ENCODE measurements at regions not wholly inside any gene's neighbourhood (a gene's known extent, or its start where the extent isn't known, plus 50 kb on each side); places are given as distances from the start of the nearest gene placed in this dataset.

DNA sequence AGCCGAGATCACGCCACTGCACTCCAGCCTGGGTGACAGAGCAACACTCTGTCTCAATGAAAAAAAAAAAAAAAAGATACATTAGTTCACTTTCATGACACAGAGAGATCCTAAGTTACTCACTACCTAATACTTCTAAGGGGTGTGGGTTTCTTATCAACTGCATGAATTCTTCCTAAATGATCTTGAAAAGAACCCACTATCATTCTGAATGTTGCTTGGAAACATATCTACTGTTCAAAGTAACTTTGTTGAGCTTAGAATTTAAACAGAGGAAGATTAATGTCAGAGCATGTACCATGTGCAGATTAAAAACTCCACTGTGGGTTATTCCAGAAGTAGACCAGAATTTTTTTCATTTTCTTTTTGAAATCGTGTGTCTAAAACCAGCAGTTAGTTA lies 241.5 kb downstream of the LTN1 start:
- DNase-seq (ENCODE audit: low read depth), result no peak

DNA sequence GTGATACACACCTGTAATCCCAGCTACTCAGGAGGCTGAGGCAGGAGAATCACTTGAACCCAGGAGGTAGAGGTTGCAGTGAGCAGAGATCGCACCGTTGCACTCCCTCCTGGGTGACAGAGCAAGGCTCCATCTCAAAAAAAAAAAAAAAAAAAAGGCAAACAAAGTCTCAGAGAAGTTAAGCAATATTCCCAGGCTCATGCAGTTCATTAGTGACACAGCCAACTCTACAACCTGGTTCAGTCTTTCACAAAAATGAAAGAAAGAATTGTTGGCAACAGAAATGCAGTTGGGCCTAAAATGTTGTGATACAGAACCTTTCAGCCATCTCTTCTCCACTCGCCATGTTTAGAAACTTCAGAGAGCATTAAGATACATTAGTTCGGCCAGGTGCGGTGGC lies 242.1 kb downstream of the LTN1 start:
- no peak for DNase-seq (ENCODE audit: low read depth)

DNA sequence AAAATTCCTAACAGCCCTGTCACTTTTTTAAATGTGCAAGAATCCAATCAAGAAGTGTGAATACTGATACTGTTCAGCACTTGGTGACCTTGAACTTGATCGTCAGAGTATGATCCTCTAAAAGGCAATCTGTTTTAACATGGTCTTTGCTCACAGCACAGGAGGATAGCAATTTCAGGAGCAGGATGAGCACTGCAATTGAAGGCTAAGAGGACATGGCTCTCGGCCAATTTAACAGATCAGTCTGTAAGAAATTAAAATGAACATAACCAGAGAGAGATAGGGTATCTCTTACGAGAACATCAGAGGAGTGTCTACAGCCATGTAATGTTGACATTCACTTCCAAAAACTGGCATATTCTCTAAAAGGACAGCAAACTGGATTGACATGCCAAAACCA lies 243.1 kb downstream of the LTN1 start:
- no peak for DNase-seq (ENCODE audit: low read depth)

DNA sequence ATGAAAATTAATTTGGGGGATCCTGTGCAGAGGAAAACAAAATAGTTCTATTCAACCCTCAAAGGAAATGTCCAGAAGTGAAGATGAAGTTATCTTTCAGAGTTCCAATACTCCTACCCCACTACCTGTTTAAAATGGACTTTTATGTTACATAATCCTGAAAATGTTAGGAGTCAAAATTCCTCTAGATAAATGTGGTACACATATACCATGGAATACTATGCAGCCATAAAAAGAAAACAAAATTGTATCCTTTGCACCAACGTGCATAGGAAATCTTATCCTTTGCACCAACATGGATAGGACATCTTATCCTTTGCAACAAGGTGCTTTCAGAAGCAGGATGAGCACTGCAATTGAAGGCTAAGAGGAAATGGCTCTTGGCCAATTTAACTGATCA lies 245.2 kb downstream of the LTN1 start:
- no peak for DNase-seq (ENCODE audit: low read depth)

DNA sequence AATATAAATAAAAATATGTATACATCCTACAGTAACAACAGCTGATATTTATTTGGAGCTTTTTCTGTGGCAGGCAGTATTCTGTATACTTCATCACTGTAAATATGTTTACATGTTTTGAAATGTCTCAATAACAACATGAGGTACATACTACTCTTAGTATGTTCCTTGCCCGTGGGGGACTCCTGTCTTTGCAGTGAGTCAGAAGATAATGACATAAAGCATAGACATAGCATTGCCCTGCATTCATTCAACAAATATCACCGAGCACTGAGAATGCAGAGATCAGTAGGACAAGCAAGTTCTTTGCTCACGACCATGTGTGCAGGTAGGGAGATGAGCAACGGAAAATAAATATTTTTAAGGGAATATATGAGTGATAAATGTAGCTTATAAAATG lies 246.5 kb downstream of the LTN1 start:
- no peak for DNase-seq (ENCODE audit: low read depth)

DNA sequence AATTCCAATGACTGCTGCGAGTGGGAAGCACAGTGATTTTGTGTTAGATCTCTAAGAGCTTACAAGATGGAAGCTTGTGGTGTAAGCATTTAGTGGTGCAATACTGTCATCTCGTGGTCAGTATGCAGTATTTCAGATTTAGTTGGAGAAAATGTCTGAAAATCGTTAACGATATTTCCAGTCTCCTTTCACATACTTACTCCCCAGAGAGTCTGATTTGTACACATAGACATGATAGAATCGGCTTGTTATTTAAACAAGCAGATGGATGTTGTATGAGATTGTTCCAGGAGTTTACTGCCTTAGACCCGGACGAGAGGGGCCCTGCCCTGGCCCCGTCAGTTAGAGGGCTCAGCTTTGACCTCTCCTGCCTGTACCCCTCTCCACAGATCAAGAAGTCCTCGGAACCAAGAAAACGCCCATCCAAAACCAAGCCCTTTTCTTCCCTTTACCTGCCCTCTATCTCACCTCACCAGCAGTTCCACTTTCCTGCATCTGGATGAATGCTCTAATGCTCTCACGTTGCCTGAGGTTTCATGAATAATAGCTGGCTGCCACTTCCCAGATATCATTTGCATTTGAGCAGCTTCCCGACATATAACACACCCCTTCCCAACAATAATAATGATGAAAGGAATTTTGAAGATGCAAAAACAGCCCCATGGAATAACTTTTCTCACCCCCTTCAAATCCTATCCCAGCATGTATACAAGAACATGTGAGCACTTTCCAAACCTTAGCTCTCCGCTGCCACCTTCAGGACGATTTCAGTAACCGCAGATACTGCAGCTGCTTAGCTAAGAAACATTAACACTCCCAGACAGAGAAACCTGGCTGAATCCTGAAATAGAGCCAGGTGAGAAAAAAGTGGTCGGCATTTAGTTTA lies 247.3 kb downstream of the LTN1 start:
- DNase-seq (ENCODE audit: low read depth), result peak; percentile 89

DNA sequence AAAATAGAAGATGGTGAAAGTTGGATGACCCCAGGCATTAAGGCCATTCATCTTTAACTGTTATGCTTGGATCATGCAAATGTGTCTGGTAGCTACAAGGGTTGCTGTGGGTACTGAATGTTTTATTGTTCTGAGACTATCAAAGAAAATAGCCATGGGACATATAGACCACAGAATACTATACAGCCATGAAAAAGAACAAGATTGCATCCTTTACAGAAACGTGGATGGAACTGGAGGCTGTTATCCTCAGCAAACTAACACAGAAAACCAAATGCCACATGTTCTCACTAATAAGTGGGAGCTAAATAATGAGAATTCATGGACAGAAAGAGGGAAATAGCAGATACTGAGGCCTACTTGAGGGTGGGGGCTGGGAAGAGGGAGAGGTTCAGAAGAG lies 249.0 kb downstream of the LTN1 start:
- no peak for DNase-seq (ENCODE audit: low read depth)

DNA sequence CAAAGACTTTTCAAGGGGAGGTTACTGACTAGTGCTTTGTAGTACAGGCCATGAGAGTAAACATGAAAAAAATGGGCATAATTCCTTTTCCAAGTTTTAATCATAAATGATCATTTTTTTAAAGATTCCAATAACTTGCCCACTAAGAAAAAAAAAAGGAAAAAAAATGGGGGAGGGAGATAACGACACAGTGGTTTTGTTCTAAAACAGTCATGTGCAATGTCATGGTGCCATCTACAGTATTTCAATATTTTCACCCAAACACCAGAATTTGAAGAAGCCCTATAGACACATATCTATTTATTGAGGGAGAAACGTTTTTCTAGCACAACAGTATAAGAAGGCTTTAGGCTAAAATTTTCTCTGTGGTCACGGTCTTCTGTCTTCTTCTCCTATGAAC lies 250.2 kb downstream of the LTN1 start:
- peak; percentile 24 for DNase-seq (ENCODE audit: low read depth)

DNA sequence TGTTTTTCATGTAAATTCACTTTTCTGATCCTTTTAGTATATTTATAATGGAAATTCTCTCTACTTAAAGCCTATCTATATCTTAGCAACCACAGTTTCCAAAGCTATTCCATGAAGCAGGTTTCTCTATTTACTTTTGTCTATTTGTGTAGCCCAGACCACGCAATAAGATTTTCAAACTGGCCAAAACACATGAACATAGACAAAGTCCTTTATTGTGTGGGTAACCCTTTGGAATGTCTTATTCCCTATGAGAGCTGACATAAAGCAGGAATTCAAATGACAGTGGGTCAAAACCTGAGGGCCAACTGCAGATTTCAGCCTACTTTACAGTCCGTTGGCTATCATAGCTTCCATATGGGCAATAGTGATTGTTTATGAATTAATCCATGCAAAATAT lies 252.6 kb downstream of the LTN1 start:
- DNase-seq (ENCODE audit: low read depth), result no peak

DNA sequence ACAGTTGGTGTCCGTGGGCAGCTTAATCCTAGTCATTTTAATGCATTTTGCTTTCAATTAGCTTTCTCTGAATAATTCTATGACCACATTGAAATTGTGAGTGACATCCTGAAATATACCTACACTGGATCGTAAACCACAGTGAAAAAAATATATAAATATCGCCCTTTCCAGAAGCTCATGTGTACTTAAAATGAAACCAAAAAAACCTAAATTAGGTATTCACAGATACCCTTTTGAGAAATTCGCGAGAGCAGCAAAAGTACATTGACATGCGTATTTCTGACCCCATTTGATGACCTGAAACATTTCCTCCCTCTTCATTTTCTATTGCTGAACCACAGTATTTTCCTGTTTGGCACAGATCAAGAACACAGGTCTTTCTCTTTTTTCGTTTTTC lies 253.8 kb downstream of the LTN1 start:
- no peak for DNase-seq (ENCODE audit: low read depth)

DNA sequence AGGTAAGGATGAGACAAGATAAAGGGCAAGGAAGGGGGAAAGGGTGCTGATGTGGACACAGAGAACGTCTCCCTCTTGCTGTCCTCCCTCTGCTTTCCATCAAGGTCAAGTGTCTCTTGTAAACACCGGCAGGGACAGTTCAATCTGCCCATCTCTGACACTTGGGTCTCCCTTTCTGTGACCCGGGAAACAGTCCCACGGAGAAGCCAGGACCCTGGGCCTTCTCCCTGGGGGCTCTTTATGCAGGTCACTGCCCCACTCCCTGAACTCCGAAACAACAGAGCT lies 254.3 kb downstream of the LTN1 start:
- no peak for DNase-seq (ENCODE audit: low read depth)

DNA sequence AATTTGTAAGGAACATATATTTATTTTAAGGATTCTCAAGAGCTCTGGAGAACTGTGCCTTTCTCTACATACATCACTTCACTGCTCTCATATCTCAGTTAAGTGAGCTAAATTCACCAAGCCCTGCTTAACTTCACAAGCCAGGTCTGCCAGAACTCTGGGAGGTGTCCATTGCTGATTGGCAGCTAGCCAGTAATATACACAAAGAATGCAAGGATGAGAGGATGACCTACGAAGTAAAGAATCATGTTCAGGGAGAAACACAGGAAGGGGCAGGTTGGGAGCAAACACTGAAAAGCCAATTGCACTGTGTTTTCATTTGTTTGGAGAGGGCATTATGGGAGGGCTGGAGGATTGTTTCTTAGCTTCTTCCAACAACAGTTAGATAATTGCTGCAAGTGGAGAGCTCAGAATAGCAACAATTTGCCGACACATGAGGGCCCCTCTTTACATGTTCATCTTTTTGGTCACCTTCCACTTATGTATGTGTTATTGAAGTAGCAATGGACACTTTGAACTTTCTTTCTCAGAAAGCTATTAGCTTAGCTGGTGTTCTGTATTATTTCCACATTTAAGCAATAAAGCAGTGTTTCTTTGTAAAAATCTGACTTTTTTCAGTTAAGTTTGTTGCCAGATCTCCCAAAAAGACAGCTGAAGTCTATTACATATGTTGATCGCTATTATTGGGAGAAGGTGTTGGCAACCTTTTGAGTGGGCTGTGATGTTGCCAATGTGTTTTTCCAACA lies 254.8 kb downstream of the LTN1 start:
- peak; percentile 2 for DNase-seq (ENCODE audit: low read depth)

DNA sequence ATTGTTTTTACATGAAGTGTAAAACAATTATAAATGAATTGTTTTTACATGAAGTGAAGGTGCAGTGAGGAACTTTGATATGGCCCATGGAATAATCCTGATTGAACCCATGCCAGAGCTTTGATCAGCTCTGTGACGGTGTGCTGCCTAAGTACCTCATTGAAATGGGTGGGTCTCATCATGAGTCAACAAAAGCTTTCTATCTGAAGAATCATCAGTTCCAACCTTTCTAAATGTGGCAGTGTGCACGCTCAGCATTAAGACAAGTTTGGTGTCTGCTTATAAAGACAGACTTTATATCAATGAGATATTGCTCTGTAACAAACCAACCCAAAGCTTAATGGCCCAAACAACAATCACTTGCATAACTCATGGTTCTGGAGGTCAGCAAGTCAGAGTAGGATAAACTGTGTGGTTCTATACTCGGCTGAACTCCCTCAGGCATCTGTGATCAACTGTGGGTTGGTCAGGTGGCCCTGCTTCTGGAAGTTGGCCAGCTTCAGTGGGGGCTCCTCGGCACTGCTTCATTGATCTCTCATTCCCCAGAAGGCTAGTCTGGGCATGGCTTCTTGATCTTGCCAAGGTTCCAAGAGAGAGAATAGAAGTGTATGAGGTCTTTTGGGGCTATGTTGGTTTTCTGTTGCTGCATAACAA lies 258.0 kb downstream of the LTN1 start:
- DNase-seq (ENCODE audit: low read depth), result no peak

DNA sequence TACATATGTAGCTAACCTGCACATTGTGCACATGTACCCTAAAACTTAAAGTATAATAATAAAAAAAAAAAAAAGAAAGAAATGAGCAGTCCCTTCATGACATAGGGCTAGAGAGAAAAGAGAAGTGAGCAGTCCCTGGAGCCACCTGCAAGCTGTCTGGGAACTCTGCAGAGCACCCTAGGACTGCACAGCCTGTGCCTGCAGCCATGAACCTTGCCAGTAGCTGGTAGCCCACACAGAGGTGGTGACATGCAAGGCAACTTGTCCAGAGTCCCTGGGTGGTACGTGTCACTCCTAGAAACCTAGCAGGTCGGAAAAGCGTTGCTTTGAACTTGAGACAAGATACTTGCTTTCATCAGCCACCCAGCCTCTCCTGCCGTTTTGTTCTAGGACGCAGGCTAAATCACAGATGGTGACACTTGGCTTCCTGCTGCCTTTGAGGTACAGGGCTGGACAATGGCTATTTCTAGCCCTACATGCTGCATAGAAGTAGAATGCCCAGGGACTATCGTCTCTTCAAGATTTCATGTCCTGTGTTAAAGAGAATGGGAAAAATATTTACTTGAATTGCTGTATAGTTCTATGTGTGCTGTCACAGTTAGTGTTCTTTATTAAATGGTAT lies 260.9 kb downstream of the LTN1 start:
- no peak for DNase-seq (ENCODE audit: low read depth)

DNA sequence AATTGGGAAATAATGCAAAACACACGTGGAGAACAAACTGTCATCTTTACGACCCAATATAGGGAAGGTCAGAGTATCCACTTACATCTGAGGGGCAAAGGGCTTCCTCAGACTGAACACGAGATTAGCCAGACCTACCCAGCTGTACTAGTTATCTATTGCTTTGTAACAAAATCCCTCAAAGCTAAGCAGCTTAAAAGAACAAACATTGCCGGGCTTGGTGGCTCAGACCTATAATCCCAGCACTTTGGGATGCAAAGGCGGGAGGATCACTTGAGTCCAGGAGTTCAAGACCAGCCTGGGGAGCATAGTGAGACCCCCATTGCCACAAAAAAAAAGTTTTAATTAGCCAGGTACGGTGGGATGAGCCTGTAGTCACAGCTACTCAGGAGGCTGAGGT lies 262.8 kb downstream of the LTN1 start:
- no peak for DNase-seq (ENCODE audit: low read depth)

DNA sequence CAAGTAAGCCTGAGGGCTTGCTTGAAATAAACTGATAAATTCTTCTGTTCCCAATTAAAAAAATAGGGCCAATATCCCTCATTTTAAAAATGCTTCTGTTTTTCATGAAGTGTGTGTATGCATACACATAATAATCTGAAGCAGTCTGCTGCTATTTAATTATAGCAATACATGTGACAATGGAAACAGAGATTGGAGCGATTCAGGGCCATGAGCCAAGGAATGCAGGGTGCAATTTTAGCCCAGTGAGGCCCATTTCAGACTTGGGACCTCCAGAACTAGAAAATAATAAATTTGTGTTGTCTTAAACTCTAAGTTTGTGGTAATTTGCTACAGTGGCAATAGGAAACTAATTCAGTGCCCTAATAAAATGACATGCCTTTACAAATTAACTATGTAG lies 264.9 kb downstream of the LTN1 start:
- no peak for DNase-seq (ENCODE audit: low read depth)

DNA sequence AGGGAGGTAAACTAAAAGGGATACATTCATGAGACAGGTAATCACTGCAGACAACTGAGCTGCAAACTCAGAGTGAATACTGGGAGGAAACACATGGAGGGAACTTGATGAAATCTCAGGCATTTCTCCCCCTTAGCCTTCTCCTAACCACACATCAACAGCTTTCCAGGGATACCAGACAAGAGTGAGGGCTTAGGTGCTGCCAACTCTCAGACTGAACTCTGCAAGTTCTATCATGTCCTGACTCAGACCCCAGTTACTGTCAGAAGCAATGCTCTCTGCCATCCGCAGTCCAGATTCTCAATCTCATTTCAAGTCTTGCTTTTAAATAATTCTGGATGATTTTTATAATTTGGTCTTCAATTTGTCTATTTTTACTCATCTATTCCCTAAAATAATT lies 267.3 kb downstream of the LTN1 start:
- DNase-seq (ENCODE audit: low read depth), result no peak

DNA sequence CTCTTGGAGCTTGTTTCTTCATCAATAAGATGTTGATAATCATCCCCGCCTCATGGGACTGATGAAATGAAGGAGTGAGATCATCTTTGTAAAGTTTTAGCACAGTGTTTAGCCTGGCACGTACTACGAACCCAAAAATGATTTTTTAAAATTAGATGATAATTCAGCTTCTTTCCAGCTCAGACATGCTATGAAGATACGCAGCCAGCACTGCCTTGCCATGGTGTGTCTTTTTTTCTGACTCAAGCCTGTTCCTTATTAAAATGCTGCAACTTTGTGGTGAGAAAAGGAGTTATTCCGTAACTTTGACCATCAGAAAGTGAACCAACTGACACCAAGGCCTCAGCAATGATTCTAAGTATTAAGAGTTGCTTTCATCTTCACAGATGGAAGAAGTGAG lies 269.0 kb downstream of the LTN1 start:
- DNase-seq (ENCODE audit: low read depth), result no peak

DNA sequence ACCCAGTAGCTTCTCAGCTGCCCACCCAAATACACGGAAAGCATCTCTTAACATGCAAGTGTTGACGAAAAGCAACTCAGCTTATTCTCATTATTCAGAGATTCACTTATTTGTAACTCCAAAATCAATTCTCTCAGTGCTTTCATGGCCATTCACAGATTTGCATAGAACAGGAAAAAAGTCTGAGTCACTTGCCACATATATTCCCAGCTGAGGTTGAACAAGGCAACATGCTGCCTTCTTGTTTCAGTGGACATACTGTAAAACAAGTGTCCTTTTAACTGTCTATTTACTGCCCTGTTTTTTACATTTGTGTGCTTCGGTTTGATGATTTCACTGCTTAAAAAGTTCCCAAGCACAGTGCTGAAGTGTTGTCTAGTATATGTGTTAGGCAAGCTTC lies 273.0 kb downstream of the LTN1 start:
- DNase-seq (ENCODE audit: low read depth), result no peak

DNA sequence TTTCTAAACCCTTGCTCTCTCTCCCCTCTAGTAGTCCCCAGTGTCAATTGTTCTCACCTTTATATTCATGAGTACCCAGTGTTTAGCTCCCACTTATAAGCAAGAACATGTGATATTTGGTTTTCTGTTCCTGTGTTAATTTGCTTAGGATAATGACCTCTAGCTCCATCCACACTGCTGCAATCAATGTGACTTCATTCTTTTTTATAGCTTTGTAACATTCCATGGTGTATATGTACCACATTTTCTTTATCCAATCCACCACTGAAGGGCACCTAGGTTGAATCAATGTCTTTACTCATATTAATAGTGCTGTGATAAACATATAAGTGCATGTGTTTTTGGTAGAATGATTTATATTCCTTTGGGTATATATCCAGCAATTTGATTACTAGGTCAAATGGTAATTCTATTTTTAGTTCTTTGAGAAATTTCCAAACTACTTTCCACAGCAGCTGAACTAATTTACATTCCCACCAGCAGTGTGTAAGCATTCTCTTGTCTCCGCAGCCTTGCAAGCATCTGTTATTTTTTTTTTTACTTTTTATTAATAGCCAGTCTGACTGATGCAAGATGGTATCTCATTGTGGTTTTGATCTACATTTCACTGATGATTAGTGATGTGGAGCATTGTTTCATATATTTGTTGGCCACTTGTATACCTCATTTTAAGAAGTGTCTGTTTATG lies 277.8 kb downstream of the LTN1 start:
- DNase-seq (ENCODE audit: low read depth), result no peak

DNA sequence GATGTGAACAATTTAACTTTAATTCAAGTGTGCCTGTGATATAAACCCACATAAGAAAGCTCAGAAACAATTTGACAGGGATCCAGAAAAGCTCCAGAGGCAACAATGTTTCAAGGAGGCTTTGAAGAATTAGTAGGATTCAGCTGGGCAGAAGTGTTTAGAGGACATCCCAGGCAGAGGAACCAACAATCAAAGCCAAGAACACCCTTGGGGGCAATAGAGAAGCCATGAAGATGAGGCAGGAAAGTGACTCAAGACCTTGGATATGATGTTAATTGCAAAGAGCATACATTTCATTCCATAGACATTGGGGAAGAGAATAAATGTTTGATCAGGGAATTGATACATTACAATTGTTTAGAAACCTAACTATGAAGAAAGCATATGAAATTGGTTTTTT lies 280.3 kb downstream of the LTN1 start:
- no peak for DNase-seq (ENCODE audit: low read depth)

DNA sequence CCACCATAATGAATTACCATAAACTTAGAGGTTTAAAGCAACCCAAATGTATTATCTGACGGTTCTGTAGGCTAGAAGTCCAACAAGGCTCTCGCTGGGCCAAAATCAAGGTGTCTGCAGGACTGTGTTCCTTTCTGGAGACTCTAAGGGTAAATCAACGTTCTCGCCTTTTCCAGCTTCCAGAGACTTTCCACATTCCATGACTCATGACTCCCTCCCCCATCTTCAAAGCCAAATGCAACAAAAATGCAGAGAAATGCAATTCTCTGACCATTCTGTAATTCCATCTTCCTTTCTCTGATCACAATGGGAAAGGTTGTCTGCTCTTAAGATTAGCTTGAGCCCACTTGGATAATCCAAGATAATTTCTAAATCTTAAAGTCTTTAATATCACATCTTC lies 287.1 kb downstream of the LTN1 start:
- no peak for DNase-seq (ENCODE audit: low read depth)

All from forelimb muscle (tissue), 1 donor.